Esophagus muscularis mucosa (tissue), 4 donors: ENCODE measurements at regions not wholly inside any gene's neighbourhood (a gene's known extent, or its start where the extent isn't known, plus 50 kb on each side); places are given as distances from the start of the nearest gene placed in this dataset.

Experiments
- DNase-seq: peaks from one replicate; pipeline ENCODE4 v3.0.0-alpha.2; 2017; ENCODE audit errors: extremely low spot score
- H3K27ac ChIP-seq, 4 donors: fragments of 200-600 bp; sonication (generic); replicated peaks in 1 of 4; 1 replicate in 3 of 4; 2 replicates in 1 of 4; pipeline ENCODE4 v1.5.1; 2016 to 2019; ENCODE audit warnings: mild to moderate bottlenecking in 1 of 4
- H3K27me3 ChIP-seq, 4 donors: fragments of 200-600 bp; sonication (generic); one replicate each; pipeline versions ENCODE4 v1.5.1 to v1.6.0; 2016 to 2019
- H3K36me3 ChIP-seq, 4 donors: fragments of 200-600 bp; sonication (generic); one replicate each; pipeline ENCODE4 v1.5.1; 2016 to 2019
- H3K4me1 ChIP-seq, 4 donors: fragments of 200-600 bp; sonication (generic); one replicate each; pipeline ENCODE4 v1.5.1; 2016 to 2019
- H3K4me3 ChIP-seq, 4 donors: fragments of 200-600 bp; sonication (generic); 1 replicate in 2 of 4; 2 replicates in 2 of 4; pipeline ENCODE4 v1.5.1; 2016 to 2019; ENCODE audit warnings: mild to moderate bottlenecking in 4 of 4, moderate library complexity in 1 of 4
- H3K9me3 ChIP-seq, 4 donors: fragments of 200-600 bp; sonication (generic); 1 replicate in 3 of 4; 2 replicates in 1 of 4; pipeline ENCODE4 v1.5.1; 2016 to 2019
- CTCF ChIP-seq, 3 experiments: fragments of 200-600 bp in 2 of 3; fragments of 450-650 bp in 1 of 3; sonication (generic) in 2 of 3; IDR thresholded peaks; one replicate each; pipeline ENCODE4 v1.5.1; 2017 to 2019; ENCODE audit warnings: antibody characterized with exemption in 3 of 3, mild to moderate bottlenecking in 2 of 3, moderate library complexity in 1 of 3
- EP300 ChIP-seq: sonication (generic); formaldehyde crosslinking; IDR thresholded peaks from one replicate; pipeline ENCODE4 v1.6.1; 2017; ENCODE audit warnings: antibody characterized with exemption
- POLR2A ChIP-seq: fragments of 450-650 bp; IDR thresholded peaks from one replicate; pipeline ENCODE4 v1.6.1; 2017; ENCODE audit warnings: antibody characterized with exemption, moderate library complexity, mild to moderate bottlenecking, low read depth
- POLR2AphosphoS5 ChIP-seq, 2 donors: sonication (generic); formaldehyde crosslinking; IDR thresholded peaks; one replicate each; pipeline ENCODE4 v1.6.1; 2017; ENCODE audit warnings: antibody characterized with exemption in 2 of 2
- WGBS: methylation state at CpG from one replicate; pipeline ENCODE4 v1.1.5; 2018; 5-methylcytosine and 5-hydroxymethylcytosine counted together
- intact Hi-C: fragments of 100-400 bp; cut with DNase I; formaldehyde crosslinking; loops from one replicate; pipeline ENCODE4 v1.15.1; 2023

- intact Hi-C loops, result no loop called here
- Histone ChIP-seq H3K36me3 (no peaks in the 10 kb centered on the region), H3K27me3 (no peaks in the 10 kb centered on the region), H3K4me1 (no peaks in the 10 kb centered on the region), H3K4me3 (no peak overlapping the region), H3K27ac (no peak overlapping the region), H3K9me3 (no peaks in the 10 kb centered on the region)
- 63% methylated on average over 1 of the region's 1 CpG for WGBS
- no peak for DNase-seq
- no peak for TF ChIP-seq EP300
- no peak for TF ChIP-seq POLR2A
- no peak for TF ChIP-seq CTCF (IDR thresholded peaks at IDR 0.05)
- TF ChIP-seq POLR2AphosphoS5 (IDR thresholded peaks at IDR 0.05), result no peak
These were observed 785.0 kb upstream of the MIR17HG start for GRCh38 chr13:90562443-90562842.

GRCh38 chr13:90564096-90564495, 783.4 kb upstream of the MIR17HG start:
- no peaks in the 10 kb centered on the region for H3K36me3 ChIP-seq
- H3K4me3 ChIP-seq, result no peak overlapping the region
- WGBS, result 76% methylated on average over 3 of the region's 7 CpGs
- no peak for TF ChIP-seq EP300
- no peak for TF ChIP-seq POLR2AphosphoS5 (IDR thresholded peaks at IDR 0.05)
- no peak for TF ChIP-seq CTCF (IDR thresholded peaks at IDR 0.05)
- no peak for TF ChIP-seq POLR2A
- H3K4me1 ChIP-seq, result no peaks in the 10 kb centered on the region
- no peaks in the 10 kb centered on the region for H3K9me3 ChIP-seq
- H3K27ac ChIP-seq, result no peak overlapping the region
- no peaks in the 10 kb centered on the region for H3K27me3 ChIP-seq
- intact Hi-C loops, result no loop called here
- DNase-seq, result no peak

- no peak overlapping the region for H3K27ac ChIP-seq
- no peak for DNase-seq
- H3K9me3 ChIP-seq, result no peaks in the 10 kb centered on the region
- WGBS, result 64% methylated on average over 1 of the region's 1 CpG
- intact Hi-C loops, result no loop called here
- TF ChIP-seq POLR2A, result no peak
- no peak overlapping the region for H3K4me3 ChIP-seq
- no peaks in the 10 kb centered on the region for H3K27me3 ChIP-seq
- no peaks in the 10 kb centered on the region for H3K4me1 ChIP-seq
- no peaks in the 10 kb centered on the region for H3K36me3 ChIP-seq
These were observed 782.9 kb upstream of the MIR17HG start for GRCh38 chr13:90564566-90564965.

- Histone ChIP-seq H3K9me3 (no peaks in the 10 kb centered on the region), H3K4me1 (no peaks in the 10 kb centered on the region), H3K4me3 (no peak overlapping the region), H3K36me3 (no peaks in the 10 kb centered on the region), H3K27ac (no peak overlapping the region), H3K27me3 (no peaks in the 10 kb centered on the region)
- no peak for DNase-seq
- WGBS, result 72% methylated on average over 3 of the region's 3 CpGs
- intact Hi-C loops, result no loop called here
- TF ChIP-seq CTCF (IDR thresholded peaks at IDR 0.05) (no peak), EP300 (no peak), POLR2A (no peak), POLR2AphosphoS5 (IDR thresholded peaks at IDR 0.05) (no peak)
These were observed 781.3 kb upstream of the MIR17HG start for GRCh38 chr13:90565985-90566713.

- intact Hi-C loops, result no loop called here
- no peaks in the 10 kb centered on the region for H3K27me3 ChIP-seq
- H3K4me3 ChIP-seq, result no peak overlapping the region
- H3K27ac ChIP-seq, result no peak overlapping the region
- no peak for DNase-seq
- H3K9me3 ChIP-seq, result no peaks in the 10 kb centered on the region
- no peak for TF ChIP-seq POLR2A
- no peak for TF ChIP-seq POLR2AphosphoS5 (IDR thresholded peaks at IDR 0.05)
- TF ChIP-seq EP300, result no peak
- TF ChIP-seq CTCF (IDR thresholded peaks at IDR 0.05), result no peak
- H3K4me1 ChIP-seq, result no peaks in the 10 kb centered on the region
- H3K36me3 ChIP-seq, result no peaks in the 10 kb centered on the region
These were observed 779.3 kb upstream of the MIR17HG start for GRCh38 chr13:90568165-90568564.
